Osteoblast (primary cell): ENCODE measurements at regions not wholly inside any gene's neighbourhood (a gene's known extent, or its start where the extent isn't known, plus 50 kb on each side); places are given as distances from the start of the nearest gene placed in this dataset.
A peak's percentile ranks its signal among the peaks of the same experiment; 100 is the strongest.

Experiments
- DNase-seq: peaks from one replicate; pipeline ENCODE4 v3.0.0; 2011; ENCODE audit warnings: low spot score, mixed read lengths; ENCODE audit not compliant: insufficient read length; ENCODE audit errors: missing footprints
- H2AFZ ChIP-seq: 2 replicates; pipeline ENCODE4 v1.6.0; 2011; ENCODE audit warnings: mild to moderate bottlenecking, low read length
- H3K27ac ChIP-seq: 2 replicates; pipeline ENCODE4 v1.5.1; 2011; ENCODE audit warnings: mild to moderate bottlenecking, low read depth, low read length, moderate library complexity
- H3K27me3 ChIP-seq: 2 replicates; pipeline ENCODE4 v1.6.0; 2012; ENCODE audit warnings: mild to moderate bottlenecking, control low read depth, inconsistent platforms, low read length, moderate library complexity; ENCODE audit not compliant: insufficient read depth
- H3K36me3 ChIP-seq: 2 replicates; pipeline ENCODE4 v1.5.1; 2011; ENCODE audit warnings: mild to moderate bottlenecking, low read length, control low read depth, moderate library complexity; ENCODE audit not compliant: insufficient read depth
- H3K4me1 ChIP-seq: 2 replicates; pipeline ENCODE4 v1.5.1; 2011; ENCODE audit warnings: mild to moderate bottlenecking, low read length, control low read depth, moderate library complexity; ENCODE audit not compliant: insufficient read depth
- H3K4me2 ChIP-seq: 2 replicates; pipeline ENCODE4 v1.6.0; 2011; ENCODE audit warnings: mild to moderate bottlenecking, low read length; ENCODE audit not compliant: insufficient read depth
- H3K4me3 ChIP-seq: fragments of 200-600 bp; sonication (generic); 3 replicates; pipeline ENCODE4 v1.5.1; 2012; ENCODE audit warnings: mild to moderate bottlenecking, low read length, inconsistent platforms; ENCODE audit not compliant: insufficient read depth
- H3K79me2 ChIP-seq: 2 replicates; pipeline ENCODE4 v1.6.0; 2012; ENCODE audit warnings: mild to moderate bottlenecking, low read length, control low read depth, inconsistent platforms; ENCODE audit not compliant: insufficient read depth
- H3K9me3 ChIP-seq: 2 replicates; pipeline ENCODE4 v1.5.1; 2011; ENCODE audit warnings: low read depth, low read length, control low read depth
- H4K20me1 ChIP-seq: 2 replicates; pipeline ENCODE4 v1.6.0; 2012; ENCODE audit warnings: mild to moderate bottlenecking, low read length, control low read depth; ENCODE audit not compliant: insufficient read depth
- TF ChIP-seq, protein P1 (sequence below): IDR thresholded peaks from 2 replicates; pipeline ENCODE4 v1.5.1; 2011; ENCODE audit warnings: mild to moderate bottlenecking, low read depth, low read length, moderate library complexity; ENCODE audit errors: extremely low read depth

DNA sequence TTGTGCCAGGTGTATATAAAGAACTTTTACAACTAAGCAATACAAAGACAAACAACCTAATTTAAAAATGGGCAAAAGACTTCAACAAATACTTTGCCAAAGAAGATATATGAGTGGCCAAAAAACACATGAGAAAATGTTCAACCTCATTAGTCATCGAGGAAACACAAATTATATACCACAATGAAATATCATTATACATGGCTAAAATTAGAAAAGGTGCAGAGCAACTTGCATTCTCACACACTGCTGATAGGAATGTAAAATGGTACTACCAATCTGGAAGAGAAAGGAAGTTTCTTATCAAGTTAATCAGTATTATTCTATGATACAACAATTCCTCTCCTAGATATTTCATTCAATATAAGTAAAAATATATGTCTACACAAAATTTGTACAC, 131.6 kb upstream of the FRMD6 start:
- H3K27ac ChIP-seq, result peak overlapping the region; percentile 13
- no peak for DNase-seq
- H3K4me3 ChIP-seq, result no peak overlapping the region
- H3K79me2 ChIP-seq, result no peaks in the 10 kb centered on the region
- H3K36me3 ChIP-seq, result no peaks in the 10 kb centered on the region
- H3K4me2 ChIP-seq, result no peak overlapping the region
- no peaks in the 10 kb centered on the region for H3K27me3 ChIP-seq
- TF ChIP-seq, protein P1, sequence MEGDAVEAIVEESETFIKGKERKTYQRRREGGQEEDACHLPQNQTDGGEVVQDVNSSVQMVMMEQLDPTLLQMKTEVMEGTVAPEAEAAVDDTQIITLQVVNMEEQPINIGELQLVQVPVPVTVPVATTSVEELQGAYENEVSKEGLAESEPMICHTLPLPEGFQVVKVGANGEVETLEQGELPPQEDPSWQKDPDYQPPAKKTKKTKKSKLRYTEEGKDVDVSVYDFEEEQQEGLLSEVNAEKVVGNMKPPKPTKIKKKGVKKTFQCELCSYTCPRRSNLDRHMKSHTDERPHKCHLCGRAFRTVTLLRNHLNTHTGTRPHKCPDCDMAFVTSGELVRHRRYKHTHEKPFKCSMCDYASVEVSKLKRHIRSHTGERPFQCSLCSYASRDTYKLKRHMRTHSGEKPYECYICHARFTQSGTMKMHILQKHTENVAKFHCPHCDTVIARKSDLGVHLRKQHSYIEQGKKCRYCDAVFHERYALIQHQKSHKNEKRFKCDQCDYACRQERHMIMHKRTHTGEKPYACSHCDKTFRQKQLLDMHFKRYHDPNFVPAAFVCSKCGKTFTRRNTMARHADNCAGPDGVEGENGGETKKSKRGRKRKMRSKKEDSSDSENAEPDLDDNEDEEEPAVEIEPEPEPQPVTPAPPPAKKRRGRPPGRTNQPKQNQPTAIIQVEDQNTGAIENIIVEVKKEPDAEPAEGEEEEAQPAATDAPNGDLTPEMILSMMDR, result no peak
- no peaks in the 10 kb centered on the region for H3K9me3 ChIP-seq
- H4K20me1 ChIP-seq, result no peaks in the 10 kb centered on the region
- H2AFZ ChIP-seq, result no peak overlapping the region
- peaks cover 30% of the 10 kb centered on the region for H3K4me1 ChIP-seq

DNA sequence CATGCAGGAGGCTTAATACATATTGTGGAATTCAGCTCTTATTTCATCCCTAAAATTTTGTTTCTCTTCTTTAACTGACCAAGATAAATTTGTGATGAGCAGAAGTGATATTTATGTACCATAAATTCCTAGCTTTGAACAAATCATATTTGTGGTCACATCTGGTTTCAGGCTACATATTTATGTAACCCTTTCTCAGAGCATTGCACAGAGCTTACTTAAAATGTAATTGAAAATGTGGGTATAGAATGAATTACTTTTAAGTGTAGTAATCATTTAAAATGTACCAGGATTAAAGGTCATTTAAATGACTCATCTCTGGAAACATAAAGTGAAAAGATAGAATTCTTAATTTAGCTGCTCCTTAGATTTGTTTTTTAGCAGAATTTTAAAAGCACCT, 129.9 kb upstream of the FRMD6 start:
- Histone ChIP-seq H4K20me1 (no peaks in the 10 kb centered on the region), H3K9me3 (no peaks in the 10 kb centered on the region), H3K4me3 (no peak overlapping the region), H2AFZ (no peak overlapping the region), H3K4me2 (no peak overlapping the region), H3K27me3 (no peaks in the 10 kb centered on the region), H3K27ac (peak overlapping the region; percentile 14), H3K36me3 (no peaks in the 10 kb centered on the region), H3K4me1 (peaks cover 30% of the 10 kb centered on the region), H3K79me2 (no peaks in the 10 kb centered on the region)
- no peak for DNase-seq
- TF ChIP-seq, protein P1, result no peak

DNA sequence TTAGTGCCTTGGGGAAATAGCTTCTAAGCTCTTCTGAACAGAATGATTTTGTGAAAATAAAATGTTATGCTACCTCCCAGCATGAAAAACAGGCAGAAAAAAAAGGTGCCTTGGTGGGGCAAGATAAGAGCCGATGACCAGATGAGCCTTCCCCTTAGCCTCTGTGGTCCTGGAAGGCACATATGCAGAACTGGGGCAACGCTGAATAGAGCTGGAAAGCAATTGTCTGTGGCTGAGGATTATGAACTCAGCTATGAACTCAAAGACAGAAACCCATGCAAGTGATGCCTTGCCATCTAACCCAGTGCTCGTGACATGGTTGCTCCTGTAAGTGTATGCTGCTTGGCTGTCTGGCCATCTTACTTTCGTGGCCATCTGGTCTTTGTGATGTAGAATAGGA, 128.5 kb upstream of the FRMD6 start:
- Histone ChIP-seq H3K27me3 (no peaks in the 10 kb centered on the region), H3K4me1 (peaks cover 30% of the 10 kb centered on the region), H3K4me2 (no peak overlapping the region), H2AFZ (no peak overlapping the region), H3K79me2 (no peaks in the 10 kb centered on the region), H4K20me1 (no peaks in the 10 kb centered on the region), H3K27ac (no peak overlapping the region), H3K36me3 (no peaks in the 10 kb centered on the region), H3K4me3 (no peak overlapping the region), H3K9me3 (no peaks in the 10 kb centered on the region)
- TF ChIP-seq, protein P1, result no peak
- DNase-seq, result no peak

DNA sequence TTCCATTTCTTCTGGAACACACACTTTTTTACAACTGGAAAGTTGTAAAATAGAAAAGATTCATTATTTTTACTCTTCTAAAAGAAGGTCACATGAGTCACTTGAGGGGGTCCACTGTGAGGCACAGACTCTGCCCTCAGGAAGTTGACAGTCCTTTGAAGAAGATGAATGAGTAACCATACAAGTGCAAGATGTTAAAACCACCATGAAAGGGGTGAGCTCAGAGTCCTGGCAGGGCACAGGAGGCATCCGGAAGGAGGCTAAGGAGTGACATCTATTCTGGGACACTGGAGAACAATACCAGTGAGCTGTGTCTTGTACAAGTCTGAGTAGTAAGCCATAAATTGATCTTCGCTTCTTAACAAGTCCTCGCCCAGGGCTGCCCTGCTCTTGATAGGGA, 126.0 kb upstream of the FRMD6 start:
- TF ChIP-seq, protein P1, result no peak
- no peaks in the 10 kb centered on the region for H3K79me2 ChIP-seq
- H2AFZ ChIP-seq, result no peak overlapping the region
- peaks cover 17% of the 10 kb centered on the region for H3K4me1 ChIP-seq
- H3K4me3 ChIP-seq, result no peak overlapping the region
- H4K20me1 ChIP-seq, result no peaks in the 10 kb centered on the region
- no peaks in the 10 kb centered on the region for H3K36me3 ChIP-seq
- no peak for DNase-seq
- no peak overlapping the region for H3K27ac ChIP-seq
- H3K9me3 ChIP-seq, result no peaks in the 10 kb centered on the region
- H3K4me2 ChIP-seq, result no peak overlapping the region
- no peaks in the 10 kb centered on the region for H3K27me3 ChIP-seq
